OCI-LY7 (cell line): ENCODE measurements at regions not wholly inside any gene's neighbourhood (a gene's known extent, or its start where the extent isn't known, plus 50 kb on each side); places are given as distances from the start of the nearest gene placed in this dataset.

ENCODE experiments used
- BruUV-seq: library from RNA; stranded (reverse); fragments of 400-500 nt; replicated peaks from 2 replicates; lab custom pipeline; 2021; lab: Mats Ljungman, UMichigan
- CTCF ChIA-PET: fragments of 300-600 bp; sonication (Branson Sonifier 250); formaldehyde crosslinking; loops from one replicate; lab custom pipeline; 2022; ENCODE audit warnings: antibody characterized with exemption; ENCODE audit not compliant: unreplicated experiment; lab: Charles Lee
- POLR2A ChIA-PET: fragments of 300-600 bp; sonication (Branson Sonifier 250); formaldehyde crosslinking; loops from one replicate; lab custom pipeline; 2022; ENCODE audit warnings: antibody characterized with exemption; lab: Charles Lee
- DNase-seq: peaks from one replicate; pipeline ENCODE4 v3.0.0-alpha.2; 2015; ENCODE audit warnings: low spot score
- H2AFZ ChIP-seq: fragments of 200-600 bp; sonication (generic), shearing (Covaris generic); 2 replicates; pipeline ENCODE4 v1.6.1; 2014; ENCODE audit warnings: mild to moderate bottlenecking, antibody characterized with exemption, low read length, moderate library complexity
- H3K27ac ChIP-seq: fragments of 200-600 bp; sonication (generic); 2 replicates; pipeline ENCODE4 v1.5.1; 2014; ENCODE audit warnings: mixed run types, low read depth, mild to moderate bottlenecking, moderate library complexity, low read length, inconsistent platforms; ENCODE audit not compliant: poor library complexity, severe bottlenecking
- H3K36me3 ChIP-seq: fragments of 200-600 bp; sonication (generic); 2 replicates; pipeline ENCODE4 v1.6.1; 2014; ENCODE audit warnings: mild to moderate bottlenecking, antibody characterized with exemption, low read length, moderate library complexity, mixed read lengths; ENCODE audit not compliant: insufficient read depth
- H3K4me1 ChIP-seq: fragments of 200-600 bp; sonication (generic); 2 replicates; pipeline ENCODE4 v1.5.1; 2014; ENCODE audit warnings: mild to moderate bottlenecking, low read length; ENCODE audit not compliant: insufficient read depth, poor library complexity, severe bottlenecking
- H3K4me2 ChIP-seq: fragments of 200-600 bp; sonication (generic); 2 replicates; pipeline ENCODE4 v1.6.1; 2014; ENCODE audit warnings: mild to moderate bottlenecking, low read length
- H3K4me3 ChIP-seq: fragments of 200-600 bp; sonication (generic); 2 replicates; pipeline ENCODE4 v1.5.1; 2014; ENCODE audit warnings: mild to moderate bottlenecking, low read depth, low read length; ENCODE audit not compliant: poor library complexity, severe bottlenecking
- H3K79me2 ChIP-seq: fragments of 200-600 bp; sonication (generic); 2 replicates; pipeline ENCODE4 v1.6.1; 2016; ENCODE audit warnings: low read depth, mild to moderate bottlenecking, low read length, moderate library complexity, mixed read lengths; ENCODE audit not compliant: insufficient read depth
- H3K9me2 ChIP-seq: fragments of 200-600 bp; sonication (generic); 2 replicates; pipeline ENCODE4 v1.6.1; 2016; ENCODE audit warnings: mild to moderate bottlenecking, low read length, mixed read lengths; ENCODE audit not compliant: insufficient read depth
- H3K9me3 ChIP-seq: fragments of 200-600 bp; sonication (generic); 2 replicates; pipeline ENCODE4 v1.6.1; 2014; ENCODE audit warnings: mild to moderate bottlenecking, mixed run types, low read length, mixed read lengths
- H4K20me1 ChIP-seq: fragments of 200-600 bp; sonication (generic); 2 replicates; pipeline ENCODE4 v1.6.1; 2014; ENCODE audit warnings: mild to moderate bottlenecking, antibody characterized with exemption, low read length, moderate library complexity, mixed read lengths; ENCODE audit not compliant: insufficient read depth
- EZH2phosphoT487 ChIP-seq: fragments of 200-600 bp; sonication (generic); IDR thresholded peaks from 2 replicates; pipeline ENCODE4 v1.6.1; 2018; ENCODE audit warnings: low read depth, borderline replicate concordance, mild to moderate bottlenecking, mixed run types, antibody characterized with exemption, low read length, moderate library complexity, mixed read lengths
- intact Hi-C: fragments of 100-400 bp; cut with micrococcal nuclease; formaldehyde crosslinking; loops from one replicate; pipeline ENCODE4 v1.10.0; 2022; ENCODE audit not compliant: unreplicated experiment
- TF ChIP-seq, protein P1 (sequence below): fragments of 200-600 bp; sonication (generic); conservative IDR thresholded peaks from 2 replicates; pipeline ENCODE4 v1.5.1; 2014; ENCODE audit warnings: mild to moderate bottlenecking, antibody characterized with exemption, low read length, moderate library complexity, mixed read lengths

DNA sequence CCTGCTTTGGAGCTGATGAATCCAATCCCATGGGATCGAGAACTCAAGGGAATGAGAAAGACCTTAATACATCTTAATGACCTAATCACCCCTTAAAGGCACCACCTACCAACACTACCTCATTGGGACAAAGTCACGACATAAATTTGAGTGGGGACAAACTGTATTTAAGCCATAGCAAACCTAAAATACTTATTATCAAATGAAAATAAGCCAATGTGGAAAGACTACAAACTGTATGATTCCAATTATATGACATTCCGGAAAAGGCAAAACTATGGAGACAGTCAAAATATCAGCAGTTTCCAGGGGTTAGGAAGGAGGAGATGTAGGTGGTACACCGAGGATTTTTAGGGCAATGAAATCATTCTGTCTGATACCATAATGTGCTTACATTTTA, 53.3 kb upstream of the NCOA3 start:
- TF ChIP-seq EZH2phosphoT487, result no peak
- TF ChIP-seq, protein P1, sequence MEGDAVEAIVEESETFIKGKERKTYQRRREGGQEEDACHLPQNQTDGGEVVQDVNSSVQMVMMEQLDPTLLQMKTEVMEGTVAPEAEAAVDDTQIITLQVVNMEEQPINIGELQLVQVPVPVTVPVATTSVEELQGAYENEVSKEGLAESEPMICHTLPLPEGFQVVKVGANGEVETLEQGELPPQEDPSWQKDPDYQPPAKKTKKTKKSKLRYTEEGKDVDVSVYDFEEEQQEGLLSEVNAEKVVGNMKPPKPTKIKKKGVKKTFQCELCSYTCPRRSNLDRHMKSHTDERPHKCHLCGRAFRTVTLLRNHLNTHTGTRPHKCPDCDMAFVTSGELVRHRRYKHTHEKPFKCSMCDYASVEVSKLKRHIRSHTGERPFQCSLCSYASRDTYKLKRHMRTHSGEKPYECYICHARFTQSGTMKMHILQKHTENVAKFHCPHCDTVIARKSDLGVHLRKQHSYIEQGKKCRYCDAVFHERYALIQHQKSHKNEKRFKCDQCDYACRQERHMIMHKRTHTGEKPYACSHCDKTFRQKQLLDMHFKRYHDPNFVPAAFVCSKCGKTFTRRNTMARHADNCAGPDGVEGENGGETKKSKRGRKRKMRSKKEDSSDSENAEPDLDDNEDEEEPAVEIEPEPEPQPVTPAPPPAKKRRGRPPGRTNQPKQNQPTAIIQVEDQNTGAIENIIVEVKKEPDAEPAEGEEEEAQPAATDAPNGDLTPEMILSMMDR, result no peak
- H3K9me2 ChIP-seq, result no peaks in the 10 kb centered on the region
- H3K4me2 ChIP-seq, result no peak overlapping the region
- H3K27ac ChIP-seq, result no peak overlapping the region
- H4K20me1 ChIP-seq, result no peaks in the 10 kb centered on the region
- no peak for DNase-seq
- H3K4me3 ChIP-seq, result no peak overlapping the region
- intact Hi-C loops, result no loop called here
- ChIA-PET POLR2A (interaction anchor here (0.6 to 1.8 kb wide), 5 partner anchors 10 to 52 kb away, joined by 3 to 9 read pairs (median 5); no protein-coding TSS in a partner anchor), CTCF (no interaction called here)
- H3K79me2 ChIP-seq, result no peaks in the 10 kb centered on the region
- no peaks in the 10 kb centered on the region for H3K9me3 ChIP-seq
- peaks cover 36% of the 10 kb centered on the region for H3K4me1 ChIP-seq
- BruUV-seq, result no TSS peak
- H2AFZ ChIP-seq, result no peak overlapping the region
- no peaks in the 10 kb centered on the region for H3K36me3 ChIP-seq

DNA sequence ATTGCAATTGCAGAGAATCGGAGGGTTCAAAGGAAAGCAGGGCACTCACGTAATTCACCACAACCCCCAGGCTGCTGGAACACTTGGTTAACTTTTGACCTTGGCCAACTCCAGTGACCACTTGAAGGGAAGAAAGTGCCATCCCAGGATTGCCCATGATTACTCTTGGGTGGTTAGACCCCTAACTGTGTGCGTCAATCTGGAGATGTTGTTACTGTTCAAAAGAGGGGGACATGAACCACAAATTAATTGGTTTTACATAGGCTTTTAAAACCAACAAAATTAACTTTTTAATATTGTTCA, 50.1 kb upstream of the NCOA3 start:
- ChIA-PET CTCF (interaction anchor here (0.5 kb wide), 1 partner anchor 88 kb away, joined by 3 read pairs; no protein-coding TSS in a partner anchor), POLR2A (interaction anchor here (0.6 to 1.1 kb wide), 2 partner anchors 12 to 16 kb away, joined by 4 read pairs; no protein-coding TSS in a partner anchor)
- intact Hi-C loops, result loop anchor here (5.0 kb wide), 1 partner anchor 51 kb away; the partner anchor contains the start of gene NCOA3
- peaks cover 66% of the 10 kb centered on the region for H3K4me1 ChIP-seq
- TF ChIP-seq EZH2phosphoT487, result no peak
- TF ChIP-seq, protein P1, result no peak
- no TSS peak for BruUV-seq
- H3K27ac ChIP-seq, result peak overlapping the region; percentile 56
- no peaks in the 10 kb centered on the region for H3K79me2 ChIP-seq
- H3K9me3 ChIP-seq, result no peaks in the 10 kb centered on the region
- H3K9me2 ChIP-seq, result no peaks in the 10 kb centered on the region
- H2AFZ ChIP-seq, result peak overlapping the region; percentile 89
- peak overlapping the region; percentile 54 for H3K4me2 ChIP-seq
- no peaks in the 10 kb centered on the region for H3K36me3 ChIP-seq
- no peak overlapping the region for H3K4me3 ChIP-seq
- no peak for DNase-seq
- H4K20me1 ChIP-seq, result no peaks in the 10 kb centered on the region
